NCI-H226 (cell line): ENCODE measurements at regions not wholly inside any gene's neighbourhood (a gene's known extent, or its start where the extent isn't known, plus 50 kb on each side); places are given as distances from the start of the nearest gene placed in this dataset.

Source experiments
- DNase-seq: peaks from one replicate; pipeline ENCODE4 v3.0.0-alpha.2; 2015

- DNase-seq = peak; percentile 35
These were observed 125.3 kb downstream of the TSHZ3 start for GRCh38 chr19:31223740-31224534.

- DNase-seq = no peak
These were observed 128.7 kb downstream of the TSHZ3 start for GRCh38 chr19:31220540-31220939.

- no peak for DNase-seq
These were observed 134.2 kb downstream of the TSHZ3 start for GRCh38 chr19:31214997-31215396.

GRCh38 chr19:31214086-31214485, 135.2 kb downstream of the TSHZ3 start:
- peak; percentile 95 for DNase-seq

GRCh38 chr19:31211088-31211487, 138.1 kb downstream of the TSHZ3 start:
- no peak for DNase-seq

GRCh38 chr19:31205887-31206518, 143.2 kb downstream of the TSHZ3 start:
- no peak for DNase-seq

- no peak for DNase-seq
These were observed 145.1 kb downstream of the TSHZ3 start for GRCh38 chr19:31204115-31204514.

- no peak for DNase-seq
These were observed 164.0 kb downstream of the TSHZ3 start for GRCh38 chr19:31185261-31185660.

- DNase-seq = no peak
These were observed 167.7 kb downstream of the TSHZ3 start for GRCh38 chr19:31181535-31181934.

- DNase-seq = no peak
These were observed 168.3 kb downstream of the TSHZ3 start for GRCh38 chr19:31180907-31181306.

GRCh38 chr19:31179471-31179852, 169.8 kb downstream of the TSHZ3 start:
- DNase-seq = no peak

GRCh38 chr19:31178833-31179470, 170.3 kb downstream of the TSHZ3 start:
- DNase-seq = no peak

- DNase-seq = no peak
These were observed 172.0 kb downstream of the TSHZ3 start for GRCh38 chr19:31177246-31177645.

GRCh38 chr19:31175564-31176348, 173.5 kb downstream of the TSHZ3 start:
- DNase-seq = no peak

- no peak for DNase-seq
These were observed 174.3 kb downstream of the TSHZ3 start for GRCh38 chr19:31174948-31175347.

GRCh38 chr19:31173991-31174390, 175.2 kb downstream of the TSHZ3 start:
- DNase-seq = no peak

- DNase-seq = no peak
These were observed 177.3 kb downstream of the TSHZ3 start for GRCh38 chr19:31171936-31172335.

GRCh38 chr19:31170046-31170445, 179.2 kb downstream of the TSHZ3 start:
- DNase-seq = no peak

GRCh38 chr19:31168106-31168625, 181.1 kb downstream of the TSHZ3 start:
- no peak for DNase-seq

- DNase-seq = no peak
These were observed 181.5 kb downstream of the TSHZ3 start for GRCh38 chr19:31167690-31168089.

GRCh38 chr19:31166206-31166605, 183.0 kb downstream of the TSHZ3 start:
- no peak for DNase-seq

- DNase-seq = no peak
These were observed 184.4 kb downstream of the TSHZ3 start for GRCh38 chr19:31164791-31165251.
